AG04450 (cell line): ENCODE measurements at regions not wholly inside any gene's neighbourhood (a gene's known extent, or its start where the extent isn't known, plus 50 kb on each side); places are given as distances from the start of the nearest gene placed in this dataset.
"Not testable (repeated sequence)": the region's sequence is repeated elsewhere in the genome, so short reads cannot be mapped to it uniquely, and the experiment has no call there.

Source experiments
- CTCF ChIA-PET: fragments of 300-600, 350-600 bp; formaldehyde crosslinking; extraction: SDS; loops from one replicate; lab custom pipeline; 2022; ENCODE audit warnings: antibody characterized with exemption, inconsistent platforms; lab: Charles Lee
- POLR2A ChIA-PET: fragments of 350-600 bp; formaldehyde crosslinking; extraction: SDS; loops from one replicate; lab custom pipeline; 2021; ENCODE audit warnings: antibody characterized with exemption, inconsistent platforms; lab: Yijun Ruan, JAX
- DNase-seq: peaks from one replicate; pipeline ENCODE4 v3.0.0-alpha.2; 2011; ENCODE audit warnings: low read depth, low spot score
- H3K27ac ChIP-seq: one replicate; pipeline ENCODE4 v1.5.1; 2012; ENCODE audit warnings: low read depth, low read length, control low read depth
- H3K27me3 ChIP-seq: one replicate; pipeline ENCODE4 v1.6.0; 2012; ENCODE audit warnings: low read length; ENCODE audit not compliant: control insufficient read depth, insufficient read depth
- H3K4me3 ChIP-seq: 2 replicates; pipeline ENCODE4 v1.5.1; 2011; ENCODE audit warnings: mild to moderate bottlenecking, low read depth, low read length, control low read depth
- H3K9me3 ChIP-seq: 2 replicates; pipeline ENCODE4 v1.5.1; 2012; ENCODE audit warnings: low read length; ENCODE audit not compliant: control insufficient read depth, insufficient read depth
- CTCF ChIP-seq: IDR thresholded peaks from 2 replicates; pipeline ENCODE4 v1.5.1; 2011; ENCODE audit warnings: low read depth, low read length, control low read depth, inconsistent platforms

- DNase-seq = no peak
- CTCF ChIA-PET = interaction anchor here (0.8 to 1.0 kb wide), 2 partner anchors 14 to 446 kb away, joined by 3 read pairs; no protein-coding TSS in a partner anchor
- POLR2A ChIA-PET = no interaction called here
Measured at GRCh38 chr7:13725591-13725990, 263.9 kb downstream of the ETV1 start.

GRCh38 chr7:13727279-13727678 is 262.2 kb downstream of the ETV1 start:
- Histone ChIP-seq H3K27me3 (no peaks in the 10 kb centered on the region), H3K27ac (no peak overlapping the region), H3K4me3 (no peak overlapping the region), H3K9me3 (no peaks in the 10 kb centered on the region; the same call in 1 of the 2 replicates)
- CTCF ChIA-PET = interaction anchor here (1.5 to 1.9 kb wide), 2 partner anchors 16 to 20 kb away, joined by 3 to 10 read pairs; no protein-coding TSS in a partner anchor
- DNase-seq = no peak
- POLR2A ChIA-PET = no interaction called here
- TF ChIP-seq CTCF = no peak

More at GRCh38 chr7:13725591-13725990, 263.9 kb downstream of the ETV1 start:
- TF ChIP-seq CTCF = peak; percentile 10; the same call in 1 of the 2 replicates
- Histone ChIP-seq H3K4me3 (no peak overlapping the region), H3K9me3 (no peaks in the 10 kb centered on the region; the same call in 1 of the 2 replicates), H3K27ac (no peak overlapping the region), H3K27me3 (no peaks in the 10 kb centered on the region)

- CTCF ChIA-PET = interaction anchor here (1.5 to 1.9 kb wide), 3 partner anchors 15 to 203 kb away, joined by 3 to 10 read pairs (median 7); no protein-coding TSS in a partner anchor
- Histone ChIP-seq H3K9me3 (no peaks in the 10 kb centered on the region; the same call in 1 of the 2 replicates), H3K27me3 (no peaks in the 10 kb centered on the region), H3K27ac (no peak overlapping the region), H3K4me3 (no peak overlapping the region)
- POLR2A ChIA-PET = no interaction called here
- DNase-seq = no peak
- TF ChIP-seq CTCF = no peak
Measured at GRCh38 chr7:13727751-13728150, 261.7 kb downstream of the ETV1 start.

GRCh38 chr7:13728430-13728829 is 261.0 kb downstream of the ETV1 start:
- H3K27ac ChIP-seq, H3K4me3 ChIP-seq, POLR2A ChIA-PET, H3K27me3 ChIP-seq, DNase-seq, H3K9me3 ChIP-seq: not testable (repeated sequence)
- CTCF ChIA-PET = interaction anchor here (1.3 to 1.7 kb wide), 2 partner anchors 15 to 203 kb away, joined by 7 read pairs; no protein-coding TSS in a partner anchor

- no peaks in the 10 kb centered on the region for H3K27me3 ChIP-seq
- no peak for TF ChIP-seq CTCF
- no peak overlapping the region for H3K4me3 ChIP-seq
- H3K9me3 ChIP-seq = no peaks in the 10 kb centered on the region; the same call in 1 of the 2 replicates
- DNase-seq = no peak
- H3K27ac ChIP-seq = no peak overlapping the region
- CTCF ChIA-PET = interaction anchor here (0.5 to 3.1 kb wide), 3 partner anchors 11 to 451 kb away, joined by 3 to 13 read pairs (median 5); no protein-coding TSS in a partner anchor
- POLR2A ChIA-PET = no interaction called here
Measured at GRCh38 chr7:13731643-13732042, 257.8 kb downstream of the ETV1 start.
